Smooth muscle cell (in vitro differentiated cells): ENCODE measurements at regions not wholly inside any gene's neighbourhood (a gene's known extent, or its start where the extent isn't known, plus 50 kb on each side); places are given as distances from the start of the nearest gene placed in this dataset.

Source experiments
- DNase-seq: peaks from one replicate; lab custom pipeline; 2025; ENCODE audit not compliant: unreplicated experiment; lab: John Stamatoyannopoulos, UW
- H2AFZ ChIP-seq: fragments of 200-600 bp; sonication (generic); 2 replicates; pipeline ENCODE4 v1.6.0; 2016; ENCODE audit warnings: antibody characterized with exemption, low read depth, mild to moderate bottlenecking
- H3F3A ChIP-seq: fragments of 200-600 bp; sonication (generic); 2 replicates; pipeline ENCODE4 v1.6.0; 2017; ENCODE audit warnings: antibody characterized with exemption, low read depth
- H3K27ac ChIP-seq: fragments of 200-600 bp; sonication (generic); 2 replicates; pipeline ENCODE4 v1.5.1; 2016; ENCODE audit warnings: low read depth, mild to moderate bottlenecking
- H3K27me3 ChIP-seq: fragments of 200-600 bp; sonication (generic); 2 replicates; pipeline ENCODE4 v1.6.1; 2016; ENCODE audit warnings: low read depth, mild to moderate bottlenecking
- H3K36me3 ChIP-seq: fragments of 200-600 bp; sonication (generic); 2 replicates; pipeline ENCODE4 v1.5.1; 2016; ENCODE audit warnings: low read depth
- H3K4me1 ChIP-seq: fragments of 200-600 bp; sonication (generic); 2 replicates; pipeline ENCODE4 v1.5.1; 2016; ENCODE audit warnings: low read depth
- H3K4me2 ChIP-seq: fragments of 200-600 bp; sonication (generic); 2 replicates; pipeline ENCODE4 v1.6.0; 2016; ENCODE audit warnings: mild to moderate bottlenecking
- H3K4me3 ChIP-seq: fragments of 200-600 bp; sonication (generic); 2 replicates; pipeline ENCODE4 v1.5.1; 2016; ENCODE audit warnings: mild to moderate bottlenecking
- H3K79me2 ChIP-seq: fragments of 200-600 bp; sonication (generic); 2 replicates; pipeline ENCODE4 v1.6.0; 2016; ENCODE audit warnings: low read depth, mild to moderate bottlenecking
- H3K9ac ChIP-seq: fragments of 200-600 bp; sonication (generic); 2 replicates; pipeline ENCODE4 v1.6.0; 2016; ENCODE audit warnings: low read depth
- H3K9me3 ChIP-seq: fragments of 200-600 bp; sonication (generic); replicated peaks from 2 replicates; pipeline ENCODE4 v1.5.1; 2016; ENCODE audit warnings: low read depth
- H4K20me1 ChIP-seq: fragments of 200-600 bp; sonication (generic); 2 replicates; pipeline ENCODE4 v1.6.0; 2016; ENCODE audit warnings: low read depth
- WGBS: methylation state at CpG from one replicate; pipeline ENCODE4 v1.1.7; 2016; ENCODE audit warnings: low lambda C conversion rate; 5-methylcytosine and 5-hydroxymethylcytosine counted together
- TF ChIP-seq, protein P1 (sequence below): fragments of 200-600 bp; sonication (generic); IDR thresholded peaks from 2 replicates; pipeline ENCODE4 v1.5.1; 2017; ENCODE audit warnings: borderline replicate concordance, mild to moderate bottlenecking, antibody characterized with exemption; ENCODE audit not compliant: insufficient read depth, poor library complexity, severe bottlenecking

- no peak overlapping the region for H3K4me3 ChIP-seq
- no peaks in the 10 kb centered on the region for H3F3A ChIP-seq
- H3K79me2 ChIP-seq, result no peaks in the 10 kb centered on the region
- H3K36me3 ChIP-seq, result no peaks in the 10 kb centered on the region
- no peaks in the 10 kb centered on the region for H4K20me1 ChIP-seq
- no peak for DNase-seq
- TF ChIP-seq, protein P1, sequence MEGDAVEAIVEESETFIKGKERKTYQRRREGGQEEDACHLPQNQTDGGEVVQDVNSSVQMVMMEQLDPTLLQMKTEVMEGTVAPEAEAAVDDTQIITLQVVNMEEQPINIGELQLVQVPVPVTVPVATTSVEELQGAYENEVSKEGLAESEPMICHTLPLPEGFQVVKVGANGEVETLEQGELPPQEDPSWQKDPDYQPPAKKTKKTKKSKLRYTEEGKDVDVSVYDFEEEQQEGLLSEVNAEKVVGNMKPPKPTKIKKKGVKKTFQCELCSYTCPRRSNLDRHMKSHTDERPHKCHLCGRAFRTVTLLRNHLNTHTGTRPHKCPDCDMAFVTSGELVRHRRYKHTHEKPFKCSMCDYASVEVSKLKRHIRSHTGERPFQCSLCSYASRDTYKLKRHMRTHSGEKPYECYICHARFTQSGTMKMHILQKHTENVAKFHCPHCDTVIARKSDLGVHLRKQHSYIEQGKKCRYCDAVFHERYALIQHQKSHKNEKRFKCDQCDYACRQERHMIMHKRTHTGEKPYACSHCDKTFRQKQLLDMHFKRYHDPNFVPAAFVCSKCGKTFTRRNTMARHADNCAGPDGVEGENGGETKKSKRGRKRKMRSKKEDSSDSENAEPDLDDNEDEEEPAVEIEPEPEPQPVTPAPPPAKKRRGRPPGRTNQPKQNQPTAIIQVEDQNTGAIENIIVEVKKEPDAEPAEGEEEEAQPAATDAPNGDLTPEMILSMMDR, result no peak
- peaks cover 4% of the 10 kb centered on the region for H3K4me1 ChIP-seq
- WGBS, result 99% methylated on average over 7 of the region's 7 CpGs
- H3K9ac ChIP-seq, result no peak overlapping the region
- no peaks in the 10 kb centered on the region for H3K27me3 ChIP-seq
- no peak overlapping the region for H3K27ac ChIP-seq
- no peaks in the 10 kb centered on the region for H3K9me3 ChIP-seq
- H3K4me2 ChIP-seq, result no peak overlapping the region
- H2AFZ ChIP-seq, result no peak overlapping the region
These were observed 202.3 kb downstream of the SPP2 start for GRCh38 chr2:234252772-234253171.

DNA sequence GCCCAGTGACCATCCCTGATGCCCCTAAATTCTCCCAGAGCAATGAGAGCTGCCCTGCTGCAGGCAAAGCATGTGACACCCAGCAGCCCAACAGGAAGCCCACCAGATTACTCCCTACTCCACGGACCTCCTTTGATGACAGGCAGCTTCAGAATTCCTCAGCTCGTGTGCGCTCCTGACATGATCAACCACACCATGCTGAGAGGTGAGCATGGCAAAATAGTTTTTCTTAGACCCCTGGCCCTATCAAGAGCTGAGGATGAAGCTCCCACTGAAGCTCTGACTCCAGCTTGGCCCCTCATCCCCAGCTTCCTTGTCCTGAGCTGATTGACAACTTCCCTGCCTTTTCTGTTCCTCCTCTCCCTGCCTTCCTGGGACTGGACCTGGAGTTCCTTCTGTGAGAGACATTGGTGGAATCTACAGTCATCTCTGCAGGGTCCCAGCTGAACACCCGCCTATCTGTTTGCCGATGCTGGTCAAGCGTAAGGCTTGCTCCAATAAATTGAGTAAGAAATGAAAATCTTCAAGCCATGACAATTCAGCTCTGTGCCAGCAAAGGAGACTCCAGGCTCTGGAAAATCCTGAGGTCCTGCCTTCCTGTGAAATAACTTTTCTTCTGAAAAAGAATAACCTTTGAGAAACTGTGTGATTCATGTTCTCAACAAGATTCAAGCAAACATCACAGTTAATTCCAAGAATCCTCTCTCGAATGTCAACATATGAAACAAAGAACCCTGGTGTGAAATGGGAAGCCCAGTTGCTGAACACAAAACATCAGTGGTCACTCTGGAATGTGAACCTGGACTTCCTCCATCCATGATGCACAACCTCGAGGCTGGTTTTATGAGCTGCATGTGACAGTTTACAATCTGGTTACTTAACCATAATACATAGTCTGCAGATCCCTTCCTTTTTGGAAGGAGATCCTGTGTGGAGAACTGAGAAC lies 201.1 kb downstream of the SPP2 start:
- no peaks in the 10 kb centered on the region for H4K20me1 ChIP-seq
- H3K79me2 ChIP-seq, result no peaks in the 10 kb centered on the region
- no peaks in the 10 kb centered on the region for H3F3A ChIP-seq
- TF ChIP-seq, protein P1, result no peak
- WGBS, result 65% methylated on average over 8 of the region's 8 CpGs
- no peak overlapping the region for H2AFZ ChIP-seq
- peaks cover 3% of the 10 kb centered on the region for H3K4me1 ChIP-seq
- H3K36me3 ChIP-seq, result no peaks in the 10 kb centered on the region
- DNase-seq, result no peak
- peak overlapping the region; percentile 51 for H3K27ac ChIP-seq
- H3K27me3 ChIP-seq, result no peaks in the 10 kb centered on the region
- peak overlapping the region; percentile 41 for H3K4me2 ChIP-seq
- no peaks in the 10 kb centered on the region for H3K9me3 ChIP-seq
- H3K9ac ChIP-seq, result peak overlapping the region; percentile 48
- no peak overlapping the region for H3K4me3 ChIP-seq

- DNase-seq, result no peak
- peaks cover 7% of the 10 kb centered on the region for H3K4me1 ChIP-seq
- H3K79me2 ChIP-seq, result no peaks in the 10 kb centered on the region
- no peaks in the 10 kb centered on the region for H3F3A ChIP-seq
- no peak overlapping the region for H3K9ac ChIP-seq
- no peak overlapping the region for H3K4me3 ChIP-seq
- no peaks in the 10 kb centered on the region for H3K27me3 ChIP-seq
- TF ChIP-seq, protein P1, result no peak
- no peak overlapping the region for H3K27ac ChIP-seq
- H4K20me1 ChIP-seq, result no peaks in the 10 kb centered on the region
- WGBS, result 78% methylated on average over 2 of the region's 2 CpGs
- H3K9me3 ChIP-seq, result no peaks in the 10 kb centered on the region
- H3K36me3 ChIP-seq, result no peaks in the 10 kb centered on the region
- H2AFZ ChIP-seq, result no peak overlapping the region
- no peak overlapping the region for H3K4me2 ChIP-seq
These were observed 200.4 kb downstream of the SPP2 start for GRCh38 chr2:234250926-234251325.

DNA sequence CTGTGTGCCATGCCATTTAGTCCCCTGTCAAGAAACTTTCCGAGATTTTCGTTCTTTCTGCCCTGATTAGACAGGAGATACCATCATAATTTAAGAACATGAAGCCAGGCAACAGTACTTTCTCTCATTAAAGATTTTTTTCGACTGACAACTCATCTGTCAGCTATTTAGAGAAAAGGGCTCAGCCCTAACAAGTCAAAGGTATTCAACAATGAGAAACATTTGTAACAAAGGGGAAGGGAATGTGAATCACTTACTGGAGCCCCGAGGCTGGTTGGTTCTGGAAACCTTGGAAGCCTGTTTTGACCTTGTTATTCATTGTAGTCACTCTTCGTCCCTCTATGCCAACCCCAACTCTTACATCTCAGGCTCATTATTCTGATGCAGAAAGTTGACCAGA lies 199.4 kb downstream of the SPP2 start:
- Histone ChIP-seq H3K9ac (no peak overlapping the region), H3F3A (peaks cover 3% of the 10 kb centered on the region), H3K27ac (peak overlapping the region; percentile 73), H3K27me3 (no peaks in the 10 kb centered on the region), H3K4me1 (peaks cover 15% of the 10 kb centered on the region), H3K4me2 (no peak overlapping the region), H2AFZ (no peak overlapping the region), H4K20me1 (no peaks in the 10 kb centered on the region), H3K36me3 (no peaks in the 10 kb centered on the region), H3K9me3 (no peaks in the 10 kb centered on the region), H3K79me2 (no peaks in the 10 kb centered on the region), H3K4me3 (no peak overlapping the region)
- TF ChIP-seq, protein P1, result no peak
- DNase-seq, result no peak
- 59% methylated on average over 5 of the region's 5 CpGs for WGBS
